ENCODE measurements at regions not wholly inside any gene's neighbourhood (a gene's known extent, or its start where the extent isn't known, plus 50 kb on each side); places are given as distances from the start of the nearest gene placed in this dataset.
"Not testable (repeated sequence)": the region's sequence is repeated elsewhere in the genome, so short reads cannot be mapped to it uniquely, and the experiment has no call there.

GRCh38 chr10:28761084-28761846 lies 83.9 kb downstream of the BAMBI start:
- no peaks in the 10 kb centered on the region for H3K36me3 ChIP-seq (ENCODE audit: insufficient read depth, low read length)
- no peak for DNase-seq
- H3K9me2 ChIP-seq (replicated peaks; ENCODE audit: insufficient read depth, low read length) = no peaks in the 10 kb centered on the region
- no peak overlapping the region for H2AFZ ChIP-seq (ENCODE audit: low read length)
- H3K79me2 ChIP-seq (ENCODE audit: low read length) = no peaks in the 10 kb centered on the region
- no peak overlapping the region for H3K4me3 ChIP-seq (ENCODE audit: low read length)
- H3K4me2 ChIP-seq (ENCODE audit: low read depth, low read length, poor library complexity, severe bottlenecking) = no peak overlapping the region
- no peaks in the 10 kb centered on the region for H3K9me3 ChIP-seq (ENCODE audit: low read length)
- no peaks in the 10 kb centered on the region for H3K27me3 ChIP-seq (ENCODE audit: low read length)
- H4K20me1 ChIP-seq (ENCODE audit: insufficient read depth, low read depth, low read length) = no peaks in the 10 kb centered on the region
- H3K9ac ChIP-seq (ENCODE audit: low read length) = no peak overlapping the region
- no peak overlapping the region for H3K27ac ChIP-seq (ENCODE audit: low read length)
- H3K4me1 ChIP-seq (ENCODE audit: low read length) = no peaks in the 10 kb centered on the region

- Histone ChIP-seq H3K27ac (ENCODE audit: low read length) (no peak overlapping the region), H3K9me3 (ENCODE audit: low read length) (no peaks in the 10 kb centered on the region), H3K27me3 (ENCODE audit: low read length) (no peaks in the 10 kb centered on the region), H3K79me2 (ENCODE audit: low read length) (no peaks in the 10 kb centered on the region), H3K4me3 (ENCODE audit: low read length) (no peak overlapping the region), H3K4me1 (ENCODE audit: low read length) (no peaks in the 10 kb centered on the region), H2AFZ (ENCODE audit: low read length) (no peak overlapping the region), H3K9me2 (replicated peaks; ENCODE audit: insufficient read depth, low read length) (no peaks in the 10 kb centered on the region), H3K4me2 (ENCODE audit: low read depth, low read length, poor library complexity, severe bottlenecking) (no peak overlapping the region), H4K20me1 (ENCODE audit: insufficient read depth, low read depth, low read length) (no peaks in the 10 kb centered on the region), H3K9ac (ENCODE audit: low read length) (no peak overlapping the region), H3K36me3 (ENCODE audit: insufficient read depth, low read length) (no peaks in the 10 kb centered on the region)
- no peak for DNase-seq
These were observed 86.3 kb downstream of the BAMBI start for GRCh38 chr10:28763471-28764170.

GRCh38 chr10:28765641-28766040 lies 88.3 kb downstream of the BAMBI start:
- H3K9me2 ChIP-seq (replicated peaks; ENCODE audit: insufficient read depth, low read length) = no peaks in the 10 kb centered on the region
- H4K20me1 ChIP-seq (ENCODE audit: insufficient read depth, low read depth, low read length) = no peaks in the 10 kb centered on the region
- H3K4me2 ChIP-seq (ENCODE audit: low read depth, low read length, poor library complexity, severe bottlenecking) = no peak overlapping the region
- no peak overlapping the region for H3K9ac ChIP-seq (ENCODE audit: low read length)
- no peaks in the 10 kb centered on the region for H3K27me3 ChIP-seq (ENCODE audit: low read length)
- no peaks in the 10 kb centered on the region for H3K36me3 ChIP-seq (ENCODE audit: insufficient read depth, low read length)
- DNase-seq = no peak
- no peaks in the 10 kb centered on the region for H3K79me2 ChIP-seq (ENCODE audit: low read length)
- H3K27ac ChIP-seq (ENCODE audit: low read length) = no peak overlapping the region
- no peak overlapping the region for H3K4me3 ChIP-seq (ENCODE audit: low read length)
- H3K4me1 ChIP-seq (ENCODE audit: low read length) = no peaks in the 10 kb centered on the region
- no peak overlapping the region for H2AFZ ChIP-seq (ENCODE audit: low read length)
- no peaks in the 10 kb centered on the region for H3K9me3 ChIP-seq (ENCODE audit: low read length)

GRCh38 chr10:28768227-28768626 lies 90.9 kb downstream of the BAMBI start:
- Histone ChIP-seq H4K20me1 (ENCODE audit: insufficient read depth, low read depth, low read length) (no peaks in the 10 kb centered on the region), H2AFZ (ENCODE audit: low read length) (no peak overlapping the region), H3K9me3 (ENCODE audit: low read length) (no peaks in the 10 kb centered on the region), H3K36me3 (ENCODE audit: insufficient read depth, low read length) (no peaks in the 10 kb centered on the region), H3K27ac (ENCODE audit: low read length) (no peak overlapping the region), H3K4me2 (ENCODE audit: low read depth, low read length, poor library complexity, severe bottlenecking) (no peak overlapping the region), H3K4me1 (ENCODE audit: low read length) (no peaks in the 10 kb centered on the region), H3K4me3 (ENCODE audit: low read length) (no peak overlapping the region), H3K9ac (ENCODE audit: low read length) (no peak overlapping the region), H3K79me2 (ENCODE audit: low read length) (no peaks in the 10 kb centered on the region), H3K9me2 (replicated peaks; ENCODE audit: insufficient read depth, low read length) (no peaks in the 10 kb centered on the region), H3K27me3 (ENCODE audit: low read length) (no peaks in the 10 kb centered on the region)
- no peak for DNase-seq

- no peak overlapping the region for H2AFZ ChIP-seq (ENCODE audit: low read length)
- DNase-seq = no peak
These were observed 91.8 kb downstream of the BAMBI start for GRCh38 chr10:28769091-28769604.

GRCh38 chr10:28771580-28772090 lies 94.3 kb downstream of the BAMBI start:
- H3K9ac ChIP-seq (ENCODE audit: low read length); H4K20me1 ChIP-seq (ENCODE audit: insufficient read depth, low read depth, low read length); H3K27ac ChIP-seq (ENCODE audit: low read length); H3K9me3 ChIP-seq (ENCODE audit: low read length); DNase-seq; H3K27me3 ChIP-seq (ENCODE audit: low read length); H3K4me2 ChIP-seq (ENCODE audit: low read depth, low read length, poor library complexity, severe bottlenecking); H3K36me3 ChIP-seq (ENCODE audit: insufficient read depth, low read length); H3K79me2 ChIP-seq (ENCODE audit: low read length); H3K4me1 ChIP-seq (ENCODE audit: low read length); H3K4me3 ChIP-seq (ENCODE audit: low read length); H2AFZ ChIP-seq (ENCODE audit: low read length); H3K9me2 ChIP-seq (replicated peaks; ENCODE audit: insufficient read depth, low read length): not testable (repeated sequence)

More at GRCh38 chr10:28769091-28769604, 91.8 kb downstream of the BAMBI start:
- Histone ChIP-seq H3K9ac (ENCODE audit: low read length) (no peak overlapping the region), H3K9me3 (ENCODE audit: low read length) (no peaks in the 10 kb centered on the region), H3K4me1 (ENCODE audit: low read length) (no peaks in the 10 kb centered on the region), H3K79me2 (ENCODE audit: low read length) (no peaks in the 10 kb centered on the region), H3K27me3 (ENCODE audit: low read length) (no peaks in the 10 kb centered on the region), H3K36me3 (ENCODE audit: insufficient read depth, low read length) (no peaks in the 10 kb centered on the region), H3K27ac (ENCODE audit: low read length) (no peak overlapping the region), H3K9me2 (replicated peaks; ENCODE audit: insufficient read depth, low read length) (no peaks in the 10 kb centered on the region), H3K4me2 (ENCODE audit: low read depth, low read length, poor library complexity, severe bottlenecking) (no peak overlapping the region), H3K4me3 (ENCODE audit: low read length) (no peak overlapping the region), H4K20me1 (ENCODE audit: insufficient read depth, low read depth, low read length) (no peaks in the 10 kb centered on the region)

- Histone ChIP-seq H3K4me2 (ENCODE audit: low read depth, low read length, poor library complexity, severe bottlenecking) (no peak overlapping the region), H4K20me1 (ENCODE audit: insufficient read depth, low read depth, low read length) (no peaks in the 10 kb centered on the region), H2AFZ (ENCODE audit: low read length) (no peak overlapping the region), H3K9me3 (ENCODE audit: low read length) (no peaks in the 10 kb centered on the region), H3K4me3 (ENCODE audit: low read length) (no peak overlapping the region), H3K9ac (ENCODE audit: low read length) (no peak overlapping the region), H3K79me2 (ENCODE audit: low read length) (no peaks in the 10 kb centered on the region), H3K36me3 (ENCODE audit: insufficient read depth, low read length) (no peaks in the 10 kb centered on the region), H3K4me1 (ENCODE audit: low read length) (no peaks in the 10 kb centered on the region), H3K27me3 (ENCODE audit: low read length) (no peaks in the 10 kb centered on the region), H3K9me2 (replicated peaks; ENCODE audit: insufficient read depth, low read length) (no peaks in the 10 kb centered on the region), H3K27ac (ENCODE audit: low read length) (no peak overlapping the region)
- no peak for DNase-seq
These were observed 97.0 kb downstream of the BAMBI start for GRCh38 chr10:28774051-28774995.

Data from Karpas-422 (cell line).